T-helper 2 cell treated with Interferon-gamma antibody and Interleukin-4, amounts not matched to agents 100 ng/mL and 5 ng/mL, for 36 hours (primary cell): ENCODE measurements at regions not wholly inside any gene's neighbourhood (a gene's known extent, or its start where the extent isn't known, plus 50 kb on each side); places are given as distances from the start of the nearest gene placed in this dataset.

Experiments used
- intact Hi-C: fragments of 100-400 bp; cut with micrococcal nuclease; formaldehyde crosslinking; loops from one replicate; pipeline ENCODE4 v1.15.1; 2023

DNA sequence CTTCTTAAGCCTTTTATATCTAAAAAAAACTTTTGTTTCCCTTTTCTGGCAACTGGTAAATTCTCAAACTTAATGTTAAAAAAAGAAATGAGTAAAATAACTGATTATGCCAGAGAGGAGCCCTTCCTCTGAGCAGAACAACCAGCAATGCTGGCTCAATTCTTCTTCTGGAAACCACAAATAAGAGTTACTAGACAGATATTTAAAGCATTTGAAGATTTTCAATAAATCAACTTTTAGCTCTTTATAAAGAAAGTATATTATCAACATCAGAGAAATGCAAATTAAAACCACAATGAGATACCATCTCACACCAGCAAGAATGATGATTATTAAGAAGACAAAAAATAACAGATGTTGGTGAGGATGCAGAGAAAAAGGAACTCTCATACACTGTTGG lies 61.1 kb upstream of the TCF21 start:
- intact Hi-C loops = no loop called here

DNA sequence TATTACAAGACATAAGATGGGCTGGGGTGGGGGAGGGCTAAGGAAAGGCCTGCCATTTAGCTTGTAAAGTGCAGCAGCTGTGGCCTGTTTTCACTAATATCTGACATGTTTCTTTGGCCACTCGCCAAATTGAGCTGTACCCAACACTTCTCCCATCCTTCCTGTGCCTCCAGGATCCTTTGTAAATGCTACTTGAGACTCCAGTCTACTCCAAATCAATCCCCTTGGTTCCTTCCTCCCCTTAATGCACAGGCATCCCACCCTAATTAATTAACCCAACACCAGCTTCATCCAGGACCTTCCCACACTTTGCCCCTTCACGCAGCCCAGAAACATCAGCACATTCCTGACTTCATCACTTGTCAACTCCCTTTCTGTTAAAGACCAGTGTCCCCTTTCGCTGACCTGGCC lies 55.0 kb upstream of the TCF21 start:
- intact Hi-C loops = no loop called here

- intact Hi-C loops = loop anchor here (5.0 kb wide), 1 partner anchor 263 kb away; no protein-coding TSS in a partner anchor
Measured at GRCh38 chr6:133834472-133835170, 54.3 kb upstream of the TCF21 start.

DNA sequence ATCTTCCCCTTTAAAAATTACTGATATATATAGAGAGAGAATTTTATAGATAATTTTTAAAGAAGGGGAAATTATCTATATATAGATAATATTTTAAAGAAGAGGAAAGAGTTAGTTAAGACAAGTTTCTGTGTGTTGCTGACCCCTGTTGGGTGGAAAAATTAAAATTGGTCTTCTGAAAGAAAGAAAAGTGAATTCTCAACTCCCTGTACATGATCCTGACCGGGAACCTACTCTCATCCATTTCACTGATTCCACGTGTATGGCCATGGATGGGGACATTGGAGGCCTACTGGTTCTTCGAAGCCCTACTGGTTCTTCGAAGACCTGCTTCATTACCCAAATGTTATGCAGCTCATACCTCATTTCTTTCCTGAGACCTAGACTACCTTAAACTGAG lies 53.0 kb upstream of the TCF21 start:
- intact Hi-C loops = loop anchor here (5.0 kb wide), 1 partner anchor 261 kb away; no protein-coding TSS in a partner anchor

DNA sequence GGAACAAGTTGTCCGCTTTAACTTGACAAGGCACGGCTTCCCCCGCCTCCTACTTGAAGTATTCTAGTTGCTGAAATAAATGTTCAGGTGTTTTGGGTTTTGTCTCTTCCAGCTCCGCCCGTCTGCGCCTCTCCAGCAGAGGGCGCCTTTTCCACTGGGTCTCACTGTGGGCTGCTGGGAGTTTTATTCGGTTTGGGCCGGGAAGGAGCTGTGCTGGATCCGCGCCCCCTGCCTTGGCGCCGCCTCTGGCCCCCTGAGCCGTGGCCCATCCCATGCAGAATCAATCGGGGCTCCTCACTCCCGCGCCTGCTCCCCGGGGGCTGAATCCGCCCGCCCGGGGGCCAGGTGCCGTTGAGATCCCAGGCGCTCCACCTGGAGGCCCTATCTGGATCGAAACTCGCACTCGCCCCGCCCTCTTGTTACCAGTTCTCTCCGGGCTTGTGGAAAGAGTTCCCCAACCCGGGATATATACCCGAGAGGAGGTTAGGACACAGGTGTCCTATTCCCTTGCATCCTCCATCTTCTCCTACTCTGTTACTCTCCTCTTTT lies 51.0 kb upstream of the TCF21 start:
- intact Hi-C loops = loop anchor here (1.0 to 5.0 kb wide), 2 partner anchors 78 to 259 kb away; no protein-coding TSS in a partner anchor
